IPS-18c (cell line): ENCODE measurements at regions not wholly inside any gene's neighbourhood (a gene's known extent, or its start where the extent isn't known, plus 50 kb on each side); places are given as distances from the start of the nearest gene placed in this dataset.

Experiments used
- H3K4me3 ChIP-seq: 2 replicates; pipeline ENCODE4 v1.7.0; 2013; ENCODE audit warnings: low read depth, mild to moderate bottlenecking, low read length, moderate library complexity; ENCODE audit not compliant: insufficient read depth
- H3K9me3 ChIP-seq: one replicate; pipeline ENCODE4 v1.6.1; 2013; ENCODE audit warnings: mild to moderate bottlenecking, low read length, moderate library complexity; ENCODE audit not compliant: control insufficient read depth, insufficient read depth

DNA sequence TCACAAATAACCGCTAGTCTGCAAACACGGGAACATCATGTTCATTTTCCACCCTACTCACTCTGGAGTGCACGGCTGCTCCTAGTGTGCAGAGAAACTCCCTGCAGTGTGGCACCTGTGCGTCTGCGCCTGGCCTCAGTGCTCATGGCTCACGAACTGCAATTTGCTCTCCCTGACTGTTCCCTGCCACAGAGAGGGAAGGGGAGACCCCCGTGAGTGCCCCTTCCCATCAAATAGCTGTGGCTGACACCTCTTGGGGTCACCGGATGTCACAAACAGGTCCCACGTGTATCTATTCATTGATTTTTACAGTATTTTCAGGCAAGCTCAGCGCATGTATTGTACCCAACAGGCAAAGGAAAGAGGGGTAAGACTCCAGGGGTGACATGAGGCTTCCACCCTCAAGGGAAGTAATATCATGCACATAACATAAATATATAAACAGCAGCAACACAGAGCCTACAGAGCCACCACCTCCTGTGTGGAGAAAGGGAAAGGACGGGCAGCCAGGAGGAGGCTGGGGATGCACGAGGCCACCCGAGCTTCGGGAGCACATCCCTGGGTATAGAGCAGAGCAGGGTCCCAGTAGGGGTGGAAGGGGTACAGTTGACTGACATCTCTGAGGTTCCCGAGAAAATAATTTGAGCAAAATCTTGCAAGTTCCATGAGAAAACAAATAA is 140.3 kb upstream of the SOX1 start:
- H3K9me3 ChIP-seq: no peaks in the 10 kb centered on the region
- H3K4me3 ChIP-seq: no peak overlapping the region

DNA sequence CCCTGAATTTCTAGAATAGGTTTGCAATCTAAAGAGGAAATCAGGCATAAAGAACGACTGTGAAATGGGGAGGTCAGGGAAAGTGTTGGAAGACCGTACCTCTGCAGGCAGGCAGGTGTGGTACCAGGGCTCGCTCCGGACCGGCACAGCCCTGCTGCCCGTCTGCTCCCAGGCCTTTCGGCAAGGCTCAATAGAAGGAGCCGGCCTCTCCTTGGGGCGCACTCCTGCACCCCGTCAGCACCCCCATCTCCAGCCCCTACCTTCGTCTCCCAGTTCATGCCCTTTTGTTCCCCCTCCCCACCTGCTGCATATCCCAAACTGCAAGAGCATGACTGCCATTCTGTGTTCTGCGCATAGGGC is 139.8 kb upstream of the SOX1 start:
- H3K9me3 ChIP-seq: no peaks in the 10 kb centered on the region
- no peak overlapping the region for H3K4me3 ChIP-seq

GRCh38 chr13:111929036-111929616 is 137.8 kb upstream of the SOX1 start:
- peaks cover 3% of the 10 kb centered on the region for H3K9me3 ChIP-seq
- no peak overlapping the region for H3K4me3 ChIP-seq

GRCh38 chr13:111936267-111936925 is 130.6 kb upstream of the SOX1 start:
- peaks cover 3% of the 10 kb centered on the region for H3K9me3 ChIP-seq
- H3K4me3 ChIP-seq: no peak overlapping the region

DNA sequence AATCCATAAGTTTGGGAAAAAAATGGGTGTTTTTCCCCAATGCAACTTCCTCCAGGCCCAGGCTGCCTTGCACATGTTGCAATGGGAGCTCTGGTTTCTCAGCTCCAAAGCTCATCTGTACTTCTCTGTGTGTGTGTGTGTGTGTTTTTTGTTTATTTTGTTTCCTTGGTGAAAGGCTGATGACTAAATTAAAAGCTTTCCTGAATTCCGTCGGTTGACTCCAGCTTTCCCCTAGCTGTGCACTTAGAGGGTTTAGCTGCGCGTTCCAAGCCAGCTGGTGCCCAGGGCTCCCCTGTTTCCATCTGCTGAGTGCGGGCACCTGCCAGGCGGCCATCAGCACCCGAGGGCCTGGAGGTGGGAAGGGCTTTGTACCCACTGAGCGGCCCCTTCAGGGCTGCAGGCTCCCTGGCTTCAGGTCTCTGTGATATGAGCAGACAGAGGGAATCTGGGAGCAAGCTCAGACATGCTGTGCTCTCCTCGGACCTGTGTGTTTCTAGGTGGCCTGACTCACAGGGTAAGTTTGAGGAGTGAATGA is 129.1 kb upstream of the SOX1 start:
- Histone ChIP-seq H3K9me3 (peaks cover 1% of the 10 kb centered on the region), H3K4me3 (no peak overlapping the region)

- H3K9me3 ChIP-seq: no peaks in the 10 kb centered on the region
- H3K4me3 ChIP-seq: no peak overlapping the region
Observed at GRCh38 chr13:111938741-111939665, 127.9 kb upstream of the SOX1 start.

GRCh38 chr13:111939666-111940278 is 127.2 kb upstream of the SOX1 start:
- no peak overlapping the region for H3K4me3 ChIP-seq
- no peaks in the 10 kb centered on the region for H3K9me3 ChIP-seq

DNA sequence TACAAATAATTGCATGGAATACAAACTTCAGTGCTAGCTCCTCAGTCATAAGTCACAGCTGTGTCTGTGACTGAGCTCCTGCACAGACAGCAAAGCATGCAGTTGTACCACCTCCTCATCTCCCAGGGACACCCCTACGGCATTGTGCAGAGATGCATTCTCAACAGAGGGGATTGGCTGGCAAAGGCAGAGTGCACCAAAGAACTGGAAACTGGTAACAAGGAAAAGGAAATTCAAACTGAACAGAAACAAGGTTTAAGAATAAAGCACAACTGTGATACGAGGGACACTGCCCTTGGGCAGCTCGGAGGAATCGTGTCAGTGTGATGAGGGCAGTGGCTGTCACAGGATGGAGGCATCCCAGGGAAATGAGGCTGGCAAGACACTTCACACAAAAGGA is 126.1 kb upstream of the SOX1 start:
- H3K9me3 ChIP-seq: no peaks in the 10 kb centered on the region

GRCh38 chr13:111941845-111942447 is 125.0 kb upstream of the SOX1 start:
- no peak overlapping the region for H3K4me3 ChIP-seq
- H3K9me3 ChIP-seq: no peaks in the 10 kb centered on the region

More for the DNA sequence above, 126.1 kb upstream of the SOX1 start:
- H3K4me3 ChIP-seq: no peak overlapping the region

GRCh38 chr13:111943229-111943795 is 123.6 kb upstream of the SOX1 start:
- no peak overlapping the region for H3K4me3 ChIP-seq
- no peaks in the 10 kb centered on the region for H3K9me3 ChIP-seq

DNA sequence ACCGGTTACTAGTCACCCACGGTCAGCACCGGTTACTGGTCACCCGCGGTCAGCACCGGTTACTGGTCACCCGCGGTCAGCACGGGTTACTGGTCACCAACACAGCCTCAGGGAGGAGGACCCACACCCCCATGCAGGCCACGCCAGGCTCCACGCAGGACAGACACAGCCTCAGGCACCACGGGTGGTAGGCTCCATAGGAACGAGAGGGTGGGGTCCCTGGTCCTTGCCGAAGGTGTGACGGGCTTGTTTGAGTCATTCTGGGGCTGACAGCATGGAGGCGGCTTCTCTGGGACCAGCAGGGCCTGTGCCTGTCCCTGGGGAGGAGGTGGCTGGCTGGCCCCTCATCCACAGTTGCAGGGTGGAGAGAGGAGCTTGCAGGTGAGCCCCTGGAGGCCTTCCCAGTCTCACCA is 122.8 kb upstream of the SOX1 start:
- Histone ChIP-seq H3K9me3 (no peaks in the 10 kb centered on the region), H3K4me3 (no peak overlapping the region)

DNA sequence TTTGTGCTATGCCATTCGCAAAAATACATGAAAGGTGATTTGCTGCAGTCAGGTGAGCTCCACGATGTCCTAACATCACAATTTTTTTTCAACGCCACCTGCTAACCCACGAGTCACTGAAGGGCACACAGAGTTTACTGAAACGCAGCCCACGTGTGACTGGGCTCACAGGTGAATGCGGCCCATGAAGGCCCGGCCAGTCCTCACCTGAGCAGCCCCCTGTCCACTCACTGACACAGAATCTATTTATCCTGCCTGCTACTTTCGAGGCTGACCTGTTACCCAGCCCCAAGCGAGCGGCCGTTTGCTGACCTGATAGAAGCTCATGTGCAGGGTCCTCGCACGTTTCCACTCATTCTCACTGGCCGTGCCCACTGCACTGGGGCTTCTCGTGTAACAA is 121.9 kb upstream of the SOX1 start:
- no peak overlapping the region for H3K4me3 ChIP-seq
- no peaks in the 10 kb centered on the region for H3K9me3 ChIP-seq

- no peaks in the 10 kb centered on the region for H3K9me3 ChIP-seq
- no peak overlapping the region for H3K4me3 ChIP-seq
Observed at GRCh38 chr13:111946214-111946613, 120.7 kb upstream of the SOX1 start.

- H3K4me3 ChIP-seq: no peak overlapping the region
- H3K9me3 ChIP-seq: no peaks in the 10 kb centered on the region
Observed at GRCh38 chr13:111947026-111947810, 119.7 kb upstream of the SOX1 start.

- no peaks in the 10 kb centered on the region for H3K9me3 ChIP-seq
- H3K4me3 ChIP-seq: no peak overlapping the region
Observed at GRCh38 chr13:111947876-111948275, 119.1 kb upstream of the SOX1 start.

DNA sequence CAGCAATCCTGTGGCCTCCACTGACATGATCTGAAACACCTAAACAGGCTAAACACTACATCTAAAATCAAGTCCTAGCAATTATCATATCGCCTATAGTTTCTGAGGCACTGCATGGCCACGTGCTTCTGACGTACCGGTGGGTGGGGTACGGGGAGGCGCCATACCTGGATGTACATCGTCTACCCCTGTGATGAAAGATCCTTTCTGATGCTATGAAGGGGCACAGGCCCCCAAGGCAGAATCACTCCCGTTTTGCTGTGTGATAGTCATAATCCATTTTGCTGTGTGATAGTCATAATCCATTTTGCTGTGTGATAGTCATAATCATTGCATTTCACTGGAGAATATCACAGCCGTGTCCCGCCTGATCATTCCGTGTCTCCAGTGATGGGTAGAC is 118.7 kb upstream of the SOX1 start:
- no peak overlapping the region for H3K4me3 ChIP-seq
- H3K9me3 ChIP-seq: no peaks in the 10 kb centered on the region
